Effector memory CD8-positive, alpha-beta T cell (primary cell): ENCODE measurements at regions not wholly inside any gene's neighbourhood (a gene's known extent, or its start where the extent isn't known, plus 50 kb on each side); places are given as distances from the start of the nearest gene placed in this dataset.
"Not testable (repeated sequence)": the region's sequence is repeated elsewhere in the genome, so short reads cannot be mapped to it uniquely, and the experiment has no call there.

ENCODE experiments used
- ATAC-seq: fragments of 150-1000 bp; cut with Tn5 transposase; replicated peaks from 2 replicates; pipeline ENCODE4 v1.10.0; 2021; ENCODE audit warnings: mild to moderate bottlenecking, moderate library complexity
- DNase-seq, 3 experiments: peaks; one replicate each; pipeline ENCODE4 v3.0.0; 2021
- H3K27ac Mint-ChIP-seq, 2 donors: one replicate each; pipeline ENCODE4 v1.8.0; 2022; ENCODE audit warnings: mild to moderate bottlenecking in 2 of 2, mixed read lengths in 2 of 2, moderate library complexity in 2 of 2
- H3K27me3 Mint-ChIP-seq, 2 donors: one replicate each; pipeline ENCODE4 v1.8.0; 2022; ENCODE audit warnings: mixed read lengths in 2 of 2
- H3K36me3 Mint-ChIP-seq: one replicate; pipeline ENCODE4 v1.8.0; 2022; ENCODE audit warnings: mild to moderate bottlenecking, moderate library complexity, mixed read lengths; ENCODE audit not compliant: insufficient read depth
- H3K4me1 Mint-ChIP-seq, 2 donors: one replicate each; pipeline ENCODE4 v1.8.0; 2022; ENCODE audit warnings: low read depth in 2 of 2, mixed read lengths in 2 of 2
- H3K4me3 Mint-ChIP-seq, 2 donors: one replicate each; pipeline ENCODE4 v1.8.0; 2022; ENCODE audit warnings: mild to moderate bottlenecking in 2 of 2, mixed read lengths in 2 of 2, moderate library complexity in 2 of 2
- H3K9me3 Mint-ChIP-seq, 2 donors: one replicate each; pipeline ENCODE4 v1.8.0; 2022; ENCODE audit warnings: mixed read lengths in 2 of 2

DNA sequence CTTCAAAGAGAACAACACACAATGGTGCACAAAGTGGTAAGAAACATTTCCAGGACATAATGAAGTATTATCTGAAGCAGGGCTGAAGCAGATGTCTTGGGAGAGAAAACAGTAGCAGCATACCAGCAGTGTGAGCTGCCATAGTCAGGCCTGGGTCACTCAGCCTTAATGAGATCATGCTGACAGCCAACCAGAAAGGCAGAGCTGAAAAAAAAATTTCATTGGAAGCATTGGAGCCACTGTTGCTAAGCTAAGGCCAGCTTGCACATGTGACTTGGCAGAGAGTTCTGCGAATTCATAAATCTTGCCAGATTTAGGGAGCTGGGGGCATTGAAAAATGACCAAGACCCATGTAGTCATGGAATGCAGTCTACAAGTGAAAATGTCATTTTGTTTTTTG, 444.0 kb upstream of the PITX2 start:
- Mint-ChIP-seq H3K27me3 (no peaks in the 10 kb centered on the region), H3K9me3 (peaks cover 0 to 9% of the 10 kb centered on the region in 2 donors), H3K36me3 (no peaks in the 10 kb centered on the region), H3K4me1 (no peaks in the 10 kb centered on the region), H3K4me3 (no peak overlapping the region), H3K27ac (no peak overlapping the region)
- no peak for ATAC-seq
- DNase-seq, result no peak

DNA sequence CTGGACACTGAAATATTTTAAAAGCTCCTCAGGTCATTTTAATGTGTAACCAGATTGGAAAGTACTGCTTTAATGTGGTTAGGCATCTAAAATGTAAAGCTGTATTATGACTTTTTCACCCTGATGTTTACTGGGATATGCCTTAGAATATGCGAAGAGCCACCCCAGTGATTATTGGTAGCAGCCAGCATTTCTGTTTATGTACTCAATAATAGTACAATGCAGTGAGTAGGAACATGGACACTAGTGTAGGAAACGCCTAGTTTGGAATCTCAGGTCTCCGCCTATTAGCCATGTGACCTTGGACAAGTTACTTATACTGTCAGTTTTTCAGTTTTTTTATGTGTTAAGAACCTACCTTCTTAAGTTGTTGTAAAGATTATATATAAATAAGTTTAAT, 446.0 kb upstream of the PITX2 start:
- Mint-ChIP-seq H3K4me3 (no peak overlapping the region), H3K27me3 (no peaks in the 10 kb centered on the region), H3K27ac (no peak overlapping the region), H3K36me3 (no peaks in the 10 kb centered on the region), H3K9me3 (peaks cover 3 to 9% of the 10 kb centered on the region in 2 donors), H3K4me1 (no peaks in the 10 kb centered on the region)
- DNase-seq (no peak), ATAC-seq (no peak)

DNA sequence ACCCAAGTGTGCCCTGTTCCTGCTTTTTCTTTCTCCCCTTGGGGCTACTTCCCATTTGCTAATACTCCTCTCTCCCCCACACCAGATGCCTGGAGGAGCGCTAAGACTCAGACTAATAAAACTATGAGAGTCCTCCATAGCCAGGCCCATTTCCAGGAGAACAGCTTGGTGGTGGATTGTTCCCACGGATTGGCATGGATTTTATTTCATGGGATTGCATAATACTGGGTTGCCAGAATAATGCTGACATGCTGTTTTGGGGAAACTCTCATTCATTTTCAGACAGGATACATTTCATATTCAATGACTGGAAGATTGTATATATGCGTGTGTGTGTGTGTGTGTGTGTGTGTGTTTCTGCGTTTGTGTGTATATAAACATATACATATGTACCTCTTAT, 447.5 kb upstream of the PITX2 start:
- no peaks in the 10 kb centered on the region for H3K4me1 Mint-ChIP-seq
- H3K27ac Mint-ChIP-seq, result no peak overlapping the region

DNA sequence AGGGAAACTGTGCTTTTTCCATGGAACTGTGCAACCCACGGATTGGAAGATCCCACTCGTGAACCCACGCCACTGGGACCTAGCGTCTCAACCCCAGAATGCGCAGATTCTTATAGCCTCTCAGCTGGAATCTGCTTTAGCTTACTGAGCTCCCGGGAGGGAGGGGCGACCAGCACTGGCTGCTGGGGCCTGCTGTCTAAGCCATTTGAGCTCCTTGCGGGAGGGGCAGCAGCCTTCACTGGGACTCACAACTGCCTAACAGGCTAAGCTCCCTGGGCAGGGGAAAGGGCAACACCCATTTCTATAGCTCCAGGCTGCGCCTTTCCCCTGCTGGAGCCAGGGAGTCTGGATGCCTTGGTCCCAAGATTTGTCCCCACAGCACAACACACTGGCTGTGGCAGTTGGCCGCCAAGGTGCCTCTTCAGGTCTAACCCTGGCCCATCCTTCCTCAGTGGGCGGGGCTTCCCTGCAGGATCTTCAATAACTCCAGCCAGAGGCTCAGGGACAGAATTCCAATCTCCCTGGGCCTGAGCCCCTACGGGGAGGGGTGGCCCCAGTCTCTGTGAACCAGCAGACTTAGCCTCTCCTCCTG, 451.7 kb upstream of the PITX2 start:
- Mint-ChIP-seq H3K36me3 (no peaks in the 10 kb centered on the region), H3K9me3 (peaks cover 19 to 31% of the 10 kb centered on the region in 2 donors), H3K27ac (no peak overlapping the region), H3K27me3 (no peaks in the 10 kb centered on the region), H3K4me1 (no peaks in the 10 kb centered on the region), H3K4me3 (no peak overlapping the region)
- ATAC-seq (no peak), DNase-seq (no peak)

More for the DNA sequence above, 447.5 kb upstream of the PITX2 start:
- Mint-ChIP-seq H3K4me3 (no peak overlapping the region), H3K27me3 (no peaks in the 10 kb centered on the region), H3K36me3 (no peaks in the 10 kb centered on the region), H3K9me3 (peaks cover 7 to 9% of the 10 kb centered on the region in 2 donors)
- ATAC-seq (no peak), DNase-seq (no peak)

DNA sequence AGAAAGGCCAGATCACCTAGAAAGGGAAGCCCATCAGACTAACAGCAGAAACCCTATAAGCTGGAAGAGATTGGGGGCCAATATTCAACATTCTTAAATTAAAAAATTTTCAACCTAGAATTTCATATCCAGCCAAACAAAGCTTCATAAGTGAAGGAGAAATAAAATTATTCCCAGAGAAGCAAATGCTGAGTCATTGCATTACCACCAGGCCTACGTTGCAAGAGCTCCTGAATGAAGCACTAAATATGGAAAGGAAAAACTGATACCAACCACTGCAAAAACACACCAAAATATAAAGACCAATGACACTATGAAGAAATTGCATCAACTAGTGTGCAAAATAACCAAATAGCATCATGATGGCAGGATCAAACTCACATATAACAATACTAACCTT, 453.4 kb upstream of the PITX2 start:
- H3K27me3 Mint-ChIP-seq, H3K36me3 Mint-ChIP-seq, ATAC-seq, H3K4me1 Mint-ChIP-seq, DNase-seq, H3K27ac Mint-ChIP-seq, H3K4me3 Mint-ChIP-seq: not testable (repeated sequence)
- peaks cover 21 to 40% of the 10 kb centered on the region in 2 donors for H3K9me3 Mint-ChIP-seq

DNA sequence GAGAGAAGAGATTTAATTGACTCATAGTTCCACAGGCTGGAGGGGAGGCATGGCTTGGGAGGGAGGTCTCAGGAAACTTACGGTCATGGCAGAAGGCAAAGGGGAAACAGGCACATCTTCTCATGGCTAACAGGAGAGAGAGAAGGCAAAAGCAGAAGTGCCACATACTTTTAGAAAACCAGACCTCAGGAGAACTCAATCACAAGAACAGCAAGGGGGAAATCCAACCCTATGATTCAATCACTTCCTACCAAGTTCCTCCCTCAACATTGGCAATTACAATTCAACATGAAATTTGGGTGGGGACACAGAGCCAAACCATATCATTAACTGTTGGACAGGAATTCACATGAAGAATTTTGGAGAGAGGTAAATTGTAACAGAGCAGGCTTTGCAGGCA, 485.3 kb upstream of the PITX2 start:
- no peak overlapping the region for H3K4me3 Mint-ChIP-seq
- H3K36me3 Mint-ChIP-seq, result no peaks in the 10 kb centered on the region
- H3K4me1 Mint-ChIP-seq, result no peaks in the 10 kb centered on the region
- ATAC-seq, result no peak
- DNase-seq, result no peak
- H3K27me3 Mint-ChIP-seq, result no peaks in the 10 kb centered on the region
- peaks cover 0 to 2% of the 10 kb centered on the region in 2 donors for H3K9me3 Mint-ChIP-seq
- no peak overlapping the region for H3K27ac Mint-ChIP-seq

DNA sequence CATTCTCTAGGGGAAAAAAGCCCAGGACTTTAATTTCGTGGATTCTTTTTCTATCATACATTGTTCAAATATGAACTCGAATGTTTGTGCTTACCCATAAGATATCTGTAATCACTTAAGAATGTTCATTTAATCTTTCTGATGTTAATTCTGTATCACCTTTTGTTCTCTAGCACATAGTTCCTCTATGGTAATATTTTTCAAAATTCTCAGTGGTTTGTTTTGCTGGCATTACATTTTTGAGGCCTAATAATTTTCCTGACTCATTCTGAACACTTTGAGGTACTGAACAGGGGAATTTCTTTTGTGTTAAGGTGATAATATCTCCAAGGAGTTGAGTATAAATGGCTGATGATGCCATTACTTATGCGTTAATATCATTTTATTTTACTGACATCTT, 490.7 kb upstream of the PITX2 start:
- DNase-seq (no peak), ATAC-seq (no peak)
- no peaks in the 10 kb centered on the region for H3K4me1 Mint-ChIP-seq
- H3K9me3 Mint-ChIP-seq, result peaks cover under 1 to 5% of the 10 kb centered on the region in 2 donors
- H3K27ac Mint-ChIP-seq, result no peak overlapping the region
- H3K4me3 Mint-ChIP-seq, result no peak overlapping the region
- H3K36me3 Mint-ChIP-seq, result no peaks in the 10 kb centered on the region
- no peaks in the 10 kb centered on the region for H3K27me3 Mint-ChIP-seq

DNA sequence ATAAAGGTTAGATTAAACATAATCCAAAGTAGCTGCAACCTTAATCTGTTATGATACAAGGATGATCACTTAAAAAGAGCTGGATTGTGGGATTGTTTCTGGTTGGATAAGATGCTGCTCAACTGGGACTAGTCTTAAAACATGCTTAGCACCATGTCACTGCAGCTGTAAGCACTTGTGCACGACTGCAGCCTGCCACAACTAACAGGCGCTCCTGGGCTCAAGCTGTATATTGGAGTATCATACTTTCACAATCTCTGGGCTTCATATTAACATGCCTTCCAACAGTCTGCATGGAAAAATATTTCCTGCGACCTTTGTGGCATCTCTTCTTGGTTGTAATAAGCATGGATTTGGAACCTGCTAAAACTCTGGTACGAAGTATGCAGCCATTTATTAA, 493.0 kb upstream of the PITX2 start:
- Mint-ChIP-seq H3K27me3 (no peaks in the 10 kb centered on the region), H3K27ac (no peak overlapping the region), H3K4me1 (no peaks in the 10 kb centered on the region), H3K36me3 (no peaks in the 10 kb centered on the region), H3K9me3 (peaks cover 0 to 12% of the 10 kb centered on the region in 2 donors), H3K4me3 (no peak overlapping the region)
- no peak for DNase-seq
- no peak for ATAC-seq

GRCh38 chr4:111120191-111120590, 497.3 kb upstream of the PITX2 start:
- no peak overlapping the region for H3K4me3 Mint-ChIP-seq
- H3K9me3 Mint-ChIP-seq, result peaks cover 1 to 13% of the 10 kb centered on the region in 2 donors
- no peaks in the 10 kb centered on the region for H3K36me3 Mint-ChIP-seq
- H3K4me1 Mint-ChIP-seq, result no peaks in the 10 kb centered on the region
- no peak for ATAC-seq
- H3K27me3 Mint-ChIP-seq, result no peaks in the 10 kb centered on the region
- no peak for DNase-seq
- H3K27ac Mint-ChIP-seq, result no peak overlapping the region

- Mint-ChIP-seq H3K4me3 (no peak overlapping the region), H3K27me3 (no peaks in the 10 kb centered on the region), H3K4me1 (no peaks in the 10 kb centered on the region), H3K9me3 (peaks cover 0 to 4% of the 10 kb centered on the region in 2 donors), H3K27ac (no peak overlapping the region), H3K36me3 (no peaks in the 10 kb centered on the region)
- ATAC-seq, result no peak
- no peak for DNase-seq
Observed at GRCh38 chr4:111126340-111126739, 503.5 kb upstream of the PITX2 start.

GRCh38 chr4:111127841-111128240, 505.0 kb upstream of the PITX2 start:
- DNase-seq (no peak), ATAC-seq (no peak)
- H3K27me3 Mint-ChIP-seq, result no peaks in the 10 kb centered on the region
- no peaks in the 10 kb centered on the region for H3K4me1 Mint-ChIP-seq
- no peak overlapping the region for H3K27ac Mint-ChIP-seq
- H3K4me3 Mint-ChIP-seq, result no peak overlapping the region
- H3K9me3 Mint-ChIP-seq, result peaks cover 0 to 4% of the 10 kb centered on the region in 2 donors
- no peaks in the 10 kb centered on the region for H3K36me3 Mint-ChIP-seq

- peaks cover 0 to 4% of the 10 kb centered on the region in 2 donors for H3K9me3 Mint-ChIP-seq
- ATAC-seq (no peak), DNase-seq (no peak)
- no peak overlapping the region for H3K4me3 Mint-ChIP-seq
- no peaks in the 10 kb centered on the region for H3K4me1 Mint-ChIP-seq
- no peaks in the 10 kb centered on the region for H3K36me3 Mint-ChIP-seq
- H3K27ac Mint-ChIP-seq, result no peak overlapping the region
- H3K27me3 Mint-ChIP-seq, result no peaks in the 10 kb centered on the region
Observed at GRCh38 chr4:111128327-111128726, 505.4 kb upstream of the PITX2 start.

DNA sequence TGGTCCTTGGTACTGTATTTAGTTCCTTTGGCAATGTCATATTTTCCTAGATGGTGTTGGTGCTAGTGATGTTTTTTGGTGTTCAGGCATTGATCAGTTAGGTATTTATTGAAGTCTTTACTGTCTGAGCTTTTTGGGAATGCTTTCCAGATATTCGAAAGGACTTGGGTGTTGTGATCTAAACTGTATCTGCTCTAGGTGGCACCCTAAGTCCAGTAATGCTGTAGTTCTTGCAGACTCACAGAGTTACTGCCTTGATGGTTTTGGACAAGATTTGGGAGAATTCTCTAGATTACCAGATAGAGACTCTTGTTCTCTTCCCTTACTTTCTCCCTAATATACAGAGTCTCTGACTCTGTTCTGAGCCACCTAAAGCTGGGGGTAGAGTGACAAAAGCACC, 513.6 kb upstream of the PITX2 start:
- no peak for ATAC-seq
- Mint-ChIP-seq H3K4me1 (no peaks in the 10 kb centered on the region), H3K9me3 (peaks cover 5 to 12% of the 10 kb centered on the region in 2 donors), H3K36me3 (no peaks in the 10 kb centered on the region), H3K27me3 (no peaks in the 10 kb centered on the region), H3K27ac (no peak overlapping the region), H3K4me3 (no peak overlapping the region)
- DNase-seq, result no peak

GRCh38 chr4:111136967-111137366, 514.1 kb upstream of the PITX2 start:
- ATAC-seq (no peak), DNase-seq (no peak)
- Mint-ChIP-seq H3K36me3 (no peaks in the 10 kb centered on the region), H3K9me3 (peaks cover 5 to 12% of the 10 kb centered on the region in 2 donors), H3K27me3 (no peaks in the 10 kb centered on the region), H3K4me3 (no peak overlapping the region), H3K4me1 (no peaks in the 10 kb centered on the region), H3K27ac (no peak overlapping the region)

DNA sequence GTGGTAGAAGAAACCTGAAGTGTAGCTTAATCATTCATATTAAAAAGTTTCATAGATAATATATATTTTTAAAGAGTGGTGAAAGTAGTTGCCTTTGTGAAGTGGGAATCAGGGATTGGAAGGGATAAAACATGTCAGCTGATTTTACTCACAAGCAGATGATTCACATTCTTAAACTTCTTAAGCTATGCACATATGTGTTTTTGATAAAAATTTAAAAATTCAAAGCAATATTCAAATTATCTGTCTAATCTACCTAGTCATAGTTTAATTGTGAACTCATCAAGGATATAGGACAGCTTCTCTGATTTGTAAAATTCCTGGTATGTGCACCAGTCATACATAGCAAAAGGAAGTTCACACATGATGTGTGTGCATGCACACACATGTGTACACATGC, 520.6 kb upstream of the PITX2 start:
- DNase-seq (no peak), ATAC-seq (no peak)
- H3K9me3 Mint-ChIP-seq, result peaks cover 5 to 8% of the 10 kb centered on the region in 2 donors
- H3K4me3 Mint-ChIP-seq, result no peak overlapping the region
- peaks cover 3% of the 10 kb centered on the region for H3K36me3 Mint-ChIP-seq
- H3K27me3 Mint-ChIP-seq, result no peaks in the 10 kb centered on the region
- no peak overlapping the region for H3K27ac Mint-ChIP-seq
- no peaks in the 10 kb centered on the region for H3K4me1 Mint-ChIP-seq
